Endothelial cell of umbilical vein (primary cell): ENCODE measurements at regions not wholly inside any gene's neighbourhood (a gene's known extent, or its start where the extent isn't known, plus 50 kb on each side); places are given as distances from the start of the nearest gene placed in this dataset.

Experiments used
- BruUV-seq: library from RNA; stranded (reverse); fragments of 400-500 nt; replicated peaks from 2 replicates; lab custom pipeline; 2021; lab: Mats Ljungman, UMichigan
- CTCF ChIA-PET: fragments of 300-600, 350-600 bp; sonication (Branson Sonifier 250); formaldehyde crosslinking; loops from one replicate; lab custom pipeline; 2021; ENCODE audit warnings: antibody characterized with exemption, inconsistent platforms; lab: Charles Lee
- POLR2A ChIA-PET: fragments of 300-600, 350-600 bp; sonication (Branson Sonifier 250); formaldehyde crosslinking; loops from one replicate; lab custom pipeline; 2021; ENCODE audit warnings: antibody characterized with exemption, inconsistent platforms; lab: Charles Lee
- DNase-seq: peaks from one replicate; pipeline ENCODE4 v3.0.0-alpha.2; 2011; ENCODE audit warnings: low read depth, low spot score
- FAIRE-seq: peaks from 2 replicates; lab custom pipeline; 2011; peaks lifted over from hg19 to GRCh38; lab: Jason Lieb, UNC
- H2AFZ ChIP-seq: 2 replicates; pipeline ENCODE4 v1.6.0; 2012; ENCODE audit warnings: low read depth, low read length, control low read depth, inconsistent platforms
- H3K27ac ChIP-seq: 2 replicates; pipeline ENCODE4 v1.5.1; 2011; ENCODE audit warnings: low read depth, mild to moderate bottlenecking, control low read depth, low read length, moderate library complexity; ENCODE audit not compliant: insufficient read depth
- H3K27me3 ChIP-seq, 2 experiments: 2 replicates each; pipeline versions ENCODE4 v1.6.0 to v1.6.1; 2011; ENCODE audit warnings: low read length in 2 of 2, mixed read lengths in 1 of 2; ENCODE audit not compliant: control insufficient read depth in 2 of 2, insufficient read depth in 2 of 2
- H3K36me3 ChIP-seq, 2 experiments: 2 replicates in 1 of 2; 3 replicates in 1 of 2; pipeline ENCODE4 v1.5.1; 2011; ENCODE audit warnings: low read length in 2 of 2, mild to moderate bottlenecking in 1 of 2, moderate library complexity in 1 of 2; ENCODE audit not compliant: control insufficient read depth in 2 of 2, insufficient read depth in 2 of 2; ENCODE audit errors: extremely low read depth in 1 of 2
- H3K4me1 ChIP-seq: 3 replicates; pipeline ENCODE4 v1.5.1; 2011; ENCODE audit warnings: mild to moderate bottlenecking, low read length; ENCODE audit not compliant: control insufficient read depth, insufficient read depth; ENCODE audit errors: extremely low read depth
- H3K4me2 ChIP-seq: 2 replicates; pipeline ENCODE4 v1.6.1; 2011; ENCODE audit warnings: low read length, control low read depth, mixed read lengths; ENCODE audit not compliant: insufficient read depth
- H3K4me3 ChIP-seq, 3 experiments: fragments of 200-600 bp in 1 of 3; sonication (generic), shearing (Covaris generic) in 1 of 3; replicated peaks in 1 of 3; 2 replicates each; pipeline ENCODE4 v1.5.1; 2011 to 2016; ENCODE audit warnings: control low read depth in 3 of 3, low read length in 3 of 3, mild to moderate bottlenecking in 2 of 3, inconsistent platforms in 1 of 3, low read depth in 1 of 3, moderate library complexity in 1 of 3; ENCODE audit not compliant: insufficient read depth in 1 of 3
- H3K79me2 ChIP-seq: 2 replicates; pipeline ENCODE4 v1.6.0; 2012; ENCODE audit warnings: low read length, inconsistent platforms; ENCODE audit not compliant: control insufficient read depth, insufficient read depth
- H3K9ac ChIP-seq: replicated peaks from 2 replicates; pipeline ENCODE3; 2011; ENCODE audit warnings: low read length, control low read depth; ENCODE audit not compliant: insufficient read depth; ENCODE audit errors: extremely low read depth
- H3K9me1 ChIP-seq: replicated peaks from 3 replicates; pipeline ENCODE4 v1.6.0; 2011; ENCODE audit warnings: mild to moderate bottlenecking, low read length; ENCODE audit not compliant: control insufficient read depth, insufficient read depth; ENCODE audit errors: extremely low read depth
- H3K9me3 ChIP-seq: replicated peaks from 2 replicates; pipeline ENCODE4 v1.5.1; 2012; ENCODE audit warnings: low read length, inconsistent platforms; ENCODE audit not compliant: control insufficient read depth, insufficient read depth
- H4K20me1 ChIP-seq: replicated peaks from 2 replicates; pipeline ENCODE3; 2011; ENCODE audit warnings: mild to moderate bottlenecking, low read length; ENCODE audit not compliant: control insufficient read depth, insufficient read depth; ENCODE audit errors: extremely low read depth
- EZH2 ChIP-seq: IDR thresholded peaks from 2 replicates; pipeline ENCODE4 v1.6.1; 2012; ENCODE audit warnings: borderline replicate concordance, low read depth, mild to moderate bottlenecking, moderate library complexity, low read length, inconsistent platforms; ENCODE audit not compliant: severe bottlenecking
- FOS ChIP-seq: IDR thresholded peaks from 2 replicates; pipeline ENCODE4 v1.6.1; 2011; ENCODE audit warnings: mild to moderate bottlenecking, low read length, moderate library complexity, borderline replicate concordance; ENCODE audit not compliant: insufficient read depth
- GATA2 ChIP-seq: IDR thresholded peaks from 2 replicates; pipeline ENCODE4 v1.7.0; 2011; ENCODE audit warnings: low read depth, mild to moderate bottlenecking, moderate library complexity, mixed read lengths, low read length; ENCODE audit not compliant: insufficient read length, insufficient read depth
- JUN ChIP-seq: IDR thresholded peaks from 2 replicates; pipeline ENCODE4 v1.6.1; 2011; ENCODE audit warnings: borderline replicate concordance, low read depth; ENCODE audit not compliant: insufficient read length, insufficient read depth
- MYC ChIP-seq: IDR thresholded peaks from one replicate; pipeline ENCODE4 v1.6.1; 2011; ENCODE audit warnings: mild to moderate bottlenecking, low read depth, low read length
- POLR2A ChIP-seq: IDR thresholded peaks from 2 replicates; pipeline ENCODE4 v1.6.1; 2012; ENCODE audit warnings: low read depth, mild to moderate bottlenecking, control low read depth, low read length
- POLR2AphosphoS5 ChIP-seq: IDR thresholded peaks from 2 replicates; pipeline ENCODE4 v1.6.1; 2012; ENCODE audit warnings: low read depth, mild to moderate bottlenecking, control low read depth, low read length, moderate library complexity; ENCODE audit not compliant: insufficient read depth
- dilution Hi-C: fragments of 300-500 bp; cut with MboI; formaldehyde crosslinking; loops from one replicate; pipeline ENCODE4 v1.15.0; 2019; ENCODE audit warnings: low sequenced_read_pairs; ENCODE audit not compliant: extremely low pct_ligation_motif_present
- intact Hi-C: fragments of 100-400 bp; cut with micrococcal nuclease; formaldehyde crosslinking; loops from one replicate; pipeline ENCODE4 v1.10.0; 2022
- TF ChIP-seq, protein P1 (sequence below): IDR thresholded peaks from 2 replicates; pipeline ENCODE4 v1.6.1; 2011; ENCODE audit not compliant: insufficient read depth, insufficient read length
- TF ChIP-seq, protein P2 (sequence below), 2 donors: IDR thresholded peaks; 1 replicate in 1 of 2; 2 replicates in 1 of 2; pipeline ENCODE4 v1.5.1; 2011; ENCODE audit warnings: low read length in 2 of 2, mild to moderate bottlenecking in 2 of 2, moderate library complexity in 2 of 2, control low read depth in 1 of 2, inconsistent platforms in 1 of 2, low read depth in 1 of 2; ENCODE audit not compliant: insufficient read depth in 1 of 2; ENCODE audit errors: extremely low read depth in 1 of 2

DNA sequence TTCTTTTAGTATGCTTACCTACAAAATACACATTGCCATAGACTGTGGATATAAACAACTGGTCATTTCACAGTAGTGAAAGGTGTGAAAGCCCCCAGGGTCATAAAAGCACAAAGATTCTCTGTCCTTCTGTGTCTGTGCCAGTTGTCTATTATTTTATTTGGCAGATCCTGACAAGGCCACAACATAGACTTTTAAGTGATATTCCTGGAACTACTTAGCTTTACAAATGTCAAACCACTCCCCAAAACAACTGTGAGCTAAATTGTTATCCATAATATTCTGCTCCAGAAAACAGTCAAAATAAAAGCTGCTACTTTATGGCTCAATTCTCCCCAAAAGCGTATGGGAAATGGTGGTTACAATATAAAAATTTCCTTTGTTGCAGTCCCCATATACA lies 172.1 kb downstream of the SEC23A start:
- TF ChIP-seq, protein P1, sequence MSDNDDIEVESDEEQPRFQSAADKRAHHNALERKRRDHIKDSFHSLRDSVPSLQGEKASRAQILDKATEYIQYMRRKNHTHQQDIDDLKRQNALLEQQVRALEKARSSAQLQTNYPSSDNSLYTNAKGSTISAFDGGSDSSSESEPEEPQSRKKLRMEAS, result no peak
- no peak for TF ChIP-seq FOS
- TF ChIP-seq, protein P2, sequence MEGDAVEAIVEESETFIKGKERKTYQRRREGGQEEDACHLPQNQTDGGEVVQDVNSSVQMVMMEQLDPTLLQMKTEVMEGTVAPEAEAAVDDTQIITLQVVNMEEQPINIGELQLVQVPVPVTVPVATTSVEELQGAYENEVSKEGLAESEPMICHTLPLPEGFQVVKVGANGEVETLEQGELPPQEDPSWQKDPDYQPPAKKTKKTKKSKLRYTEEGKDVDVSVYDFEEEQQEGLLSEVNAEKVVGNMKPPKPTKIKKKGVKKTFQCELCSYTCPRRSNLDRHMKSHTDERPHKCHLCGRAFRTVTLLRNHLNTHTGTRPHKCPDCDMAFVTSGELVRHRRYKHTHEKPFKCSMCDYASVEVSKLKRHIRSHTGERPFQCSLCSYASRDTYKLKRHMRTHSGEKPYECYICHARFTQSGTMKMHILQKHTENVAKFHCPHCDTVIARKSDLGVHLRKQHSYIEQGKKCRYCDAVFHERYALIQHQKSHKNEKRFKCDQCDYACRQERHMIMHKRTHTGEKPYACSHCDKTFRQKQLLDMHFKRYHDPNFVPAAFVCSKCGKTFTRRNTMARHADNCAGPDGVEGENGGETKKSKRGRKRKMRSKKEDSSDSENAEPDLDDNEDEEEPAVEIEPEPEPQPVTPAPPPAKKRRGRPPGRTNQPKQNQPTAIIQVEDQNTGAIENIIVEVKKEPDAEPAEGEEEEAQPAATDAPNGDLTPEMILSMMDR (IDR thresholded peaks at IDR 0.05; ENCODE audit: extremely low read depth in 1 of 2, insufficient read depth in 1 of 2, low read depth in 1 of 2, low read length in 2 of 2), result no peak
- no peak for TF ChIP-seq MYC
- no peak for TF ChIP-seq EZH2
- TF ChIP-seq POLR2AphosphoS5, result no peak
- no peak for TF ChIP-seq JUN
- no peak for TF ChIP-seq POLR2A
- no peak for TF ChIP-seq GATA2
- POLR2A ChIA-PET, result no interaction called here
- BruUV-seq, result no TSS peak

More for the DNA sequence above, 172.1 kb downstream of the SEC23A start:
- Histone ChIP-seq H3K4me2 (no peak overlapping the region), H3K9me3 (no peaks in the 10 kb centered on the region), H3K36me3 (no peaks in the 10 kb centered on the region), H3K79me2 (no peaks in the 10 kb centered on the region), H3K4me3 (no peak overlapping the region), H3K9me1 (no peaks in the 10 kb centered on the region), H3K4me1 (no peaks in the 10 kb centered on the region), H2AFZ (no peak overlapping the region), H3K27ac (no peak overlapping the region), H3K9ac (no peak overlapping the region), H4K20me1 (no peaks in the 10 kb centered on the region), H3K27me3 (no peaks in the 10 kb centered on the region)
- FAIRE-seq (no peak), DNase-seq (no peak)
- intact Hi-C loops (no loop called here), dilution Hi-C loops (no loop called here)
- CTCF ChIA-PET, result no interaction called here
